Stimulated activated CD4-positive, alpha-beta T cell treated with anti-CD3 and anti-CD28 coated beads, Interleukin-15, amount 100 ng/mL, for 48 hours (primary cell): ENCODE measurements at regions not wholly inside any gene's neighbourhood (a gene's known extent, or its start where the extent isn't known, plus 50 kb on each side); places are given as distances from the start of the nearest gene placed in this dataset.

Experiments used
- DNase-seq, 2 donors: peaks; one replicate each; pipeline ENCODE4 v3.0.0-alpha.2; 2020; ENCODE audit warnings: low read depth in 2 of 2

DNA sequence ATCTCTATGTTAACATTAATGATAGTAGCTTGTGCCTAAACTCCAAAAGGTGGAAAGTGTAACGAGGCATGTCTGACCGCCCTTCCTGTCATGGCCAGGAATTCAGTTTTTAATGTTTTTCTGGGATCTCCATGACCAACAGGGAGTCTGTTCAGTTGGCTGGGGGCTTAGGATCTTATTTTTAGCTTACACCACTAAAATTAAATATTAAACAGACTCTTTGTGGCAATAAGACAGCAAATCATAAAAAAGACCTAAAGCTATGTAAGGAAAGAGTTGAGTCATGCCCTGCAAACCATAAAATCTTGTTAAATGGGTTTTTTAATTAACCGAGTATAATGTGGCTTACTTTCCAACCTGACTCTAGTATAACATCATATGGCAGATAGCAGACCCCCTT, 247.8 kb downstream of the DIRAS2 start:
- no peak for DNase-seq

GRCh38 chr9:90400091-90400490, 242.5 kb downstream of the DIRAS2 start:
- no peak for DNase-seq

GRCh38 chr9:90408659-90409058, 234.0 kb downstream of the DIRAS2 start:
- DNase-seq, result no peak

- DNase-seq, result no peak
Measured at GRCh38 chr9:90419221-90419851, 223.3 kb downstream of the DIRAS2 start.

DNA sequence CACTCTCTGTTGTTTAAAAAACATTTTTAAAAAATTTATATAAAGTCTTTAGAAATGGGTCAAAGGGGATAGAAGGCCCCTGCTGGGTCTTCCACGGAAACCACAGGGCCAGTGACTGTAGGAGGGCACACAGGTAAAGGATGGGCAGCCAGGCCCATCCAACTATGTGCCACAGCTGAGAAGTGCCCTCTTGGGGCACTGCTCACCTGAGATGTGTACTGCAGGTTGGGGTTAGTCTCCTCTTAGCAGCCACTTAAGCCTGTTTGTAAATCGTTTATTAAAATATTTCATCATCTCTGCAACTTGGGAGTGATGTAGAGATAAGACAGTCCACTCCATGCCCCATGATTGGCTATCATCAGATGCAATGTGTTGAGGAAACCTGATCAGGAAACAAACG, 222.4 kb downstream of the DIRAS2 start:
- no peak for DNase-seq

- DNase-seq, result no peak
Measured at GRCh38 chr9:90420768-90421513, 221.7 kb downstream of the DIRAS2 start.

GRCh38 chr9:90421786-90422185, 220.8 kb downstream of the DIRAS2 start:
- DNase-seq, result no peak

DNA sequence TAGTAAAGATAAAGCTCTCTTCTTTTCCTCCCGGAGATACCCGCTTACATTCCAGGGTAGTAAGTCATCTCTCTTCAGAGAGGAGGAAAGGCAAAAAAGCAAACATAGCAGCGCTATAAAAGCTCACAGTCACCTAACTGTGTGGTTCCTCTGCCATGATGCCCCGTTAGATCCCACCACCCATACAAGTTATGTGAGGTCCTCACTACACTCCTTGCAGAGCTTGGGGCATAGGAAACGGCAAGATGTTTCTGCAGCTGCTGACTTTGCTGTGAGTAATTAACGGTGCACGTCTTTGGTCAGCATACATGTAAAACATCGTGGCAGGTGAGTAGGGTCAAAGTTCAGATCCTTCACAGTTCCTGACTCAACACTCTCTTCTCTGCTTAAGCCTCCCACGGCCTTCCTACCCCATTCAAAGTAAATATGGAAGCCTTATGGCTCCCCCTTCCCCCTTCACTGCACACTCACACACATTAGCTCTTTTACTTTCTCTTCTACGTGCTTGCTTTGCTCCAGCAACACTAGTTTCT, 218.9 kb downstream of the DIRAS2 start:
- DNase-seq, result no peak

GRCh38 chr9:90428517-90428916, 214.1 kb downstream of the DIRAS2 start:
- DNase-seq, result no peak

- DNase-seq, result no peak
Measured at GRCh38 chr9:90432951-90433350, 209.7 kb downstream of the DIRAS2 start.

GRCh38 chr9:90433398-90433941, 209.2 kb downstream of the DIRAS2 start:
- no peak for DNase-seq

- no peak for DNase-seq
Measured at GRCh38 chr9:90441814-90442213, 200.8 kb downstream of the DIRAS2 start.

DNA sequence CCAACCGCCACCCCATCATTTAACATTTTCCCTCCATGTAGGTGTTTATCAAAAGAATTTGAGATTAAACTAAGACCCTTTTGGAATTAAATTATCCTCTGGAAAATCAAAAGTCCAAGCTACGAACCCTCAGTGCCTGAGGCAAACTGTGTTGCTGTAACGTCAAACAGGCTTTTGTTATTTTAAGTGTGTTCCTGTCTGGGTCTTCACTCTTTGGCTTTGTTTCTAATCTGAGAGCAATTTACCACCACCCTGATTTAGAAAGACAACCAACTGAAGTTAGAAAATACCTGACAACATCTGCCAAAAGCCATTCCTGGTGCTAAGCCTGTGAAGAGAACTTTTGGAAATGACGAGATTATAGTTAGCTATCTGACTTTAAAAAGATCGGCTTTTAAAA, 199.9 kb downstream of the DIRAS2 start:
- no peak for DNase-seq

DNA sequence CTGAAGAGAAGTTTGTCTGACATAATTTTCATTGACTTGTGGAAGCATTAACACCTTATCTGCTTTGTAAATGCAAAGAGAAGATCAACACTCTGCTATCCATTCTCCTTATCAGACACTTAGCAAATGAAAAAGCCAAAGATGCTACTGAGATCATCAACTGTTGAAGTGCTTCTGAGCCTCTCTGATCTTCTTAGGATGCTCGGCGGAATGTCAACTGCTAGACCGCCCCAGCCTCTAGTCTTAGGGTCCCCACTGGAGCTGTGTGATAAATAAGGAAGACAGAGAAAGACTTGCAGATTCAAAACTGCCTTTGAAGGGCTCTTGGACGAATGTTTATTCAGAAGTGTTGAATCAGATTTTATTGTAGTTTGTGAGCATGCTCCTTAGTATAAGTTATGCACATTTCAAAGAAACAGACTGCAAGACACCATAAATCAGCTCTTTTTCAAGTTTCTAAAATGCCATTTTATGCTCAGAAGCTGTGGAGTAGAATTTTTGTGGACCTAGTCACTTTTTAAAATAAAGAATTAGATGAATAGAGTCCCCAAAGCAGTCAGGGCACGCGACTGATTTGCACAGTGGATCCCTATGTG, 197.9 kb downstream of the DIRAS2 start:
- no peak for DNase-seq

GRCh38 chr9:90445391-90445790, 197.2 kb downstream of the DIRAS2 start:
- no peak for DNase-seq

- no peak for DNase-seq
Measured at GRCh38 chr9:90446200-90446948, 196.2 kb downstream of the DIRAS2 start.

GRCh38 chr9:90447773-90448172, 194.9 kb downstream of the DIRAS2 start:
- no peak for DNase-seq

- no peak for DNase-seq
Measured at GRCh38 chr9:90449213-90449925, 193.3 kb downstream of the DIRAS2 start.

- no peak for DNase-seq
Measured at GRCh38 chr9:90451804-90452203, 190.8 kb downstream of the DIRAS2 start.

GRCh38 chr9:90455316-90455715, 187.3 kb downstream of the DIRAS2 start:
- no peak for DNase-seq
